CD14-positive monocyte (primary cell): ENCODE measurements at regions not wholly inside any gene's neighbourhood (a gene's known extent, or its start where the extent isn't known, plus 50 kb on each side); places are given as distances from the start of the nearest gene placed in this dataset.

Experiments used
- DNase-seq, 3 donors: peaks; one replicate each; pipeline ENCODE4 v3.0.0-alpha.2; 2011 to 2022
- H2AFZ ChIP-seq: 2 replicates; pipeline ENCODE4 v1.6.0; 2012; ENCODE audit warnings: mild to moderate bottlenecking, low read depth, low read length, inconsistent platforms; ENCODE audit not compliant: insufficient read depth, poor library complexity, severe bottlenecking
- H3K27ac ChIP-seq, 2 donors: 1 replicate in 1 of 2; 2 replicates in 1 of 2; pipeline ENCODE4 v1.5.1; 2012 to 2013; ENCODE audit warnings: low read length in 2 of 2, control low read depth in 1 of 2, inconsistent platforms in 1 of 2, low read depth in 1 of 2, mild to moderate bottlenecking in 1 of 2
- H3K27me3 ChIP-seq, 2 donors: one replicate each; pipeline versions ENCODE4 v1.6.0 to v1.6.1; 2011 to 2013; ENCODE audit warnings: low read length in 2 of 2; ENCODE audit not compliant: control insufficient read depth in 2 of 2, insufficient read depth in 2 of 2
- H3K36me3 ChIP-seq, 2 donors: replicated peaks in 1 of 2; 1 replicate in 1 of 2; 2 replicates in 1 of 2; pipeline versions ENCODE4 v1.5.1 to v1.6.1; 2012 to 2013; ENCODE audit warnings: low read length in 2 of 2, control low read depth in 1 of 2, inconsistent platforms in 1 of 2, mild to moderate bottlenecking in 1 of 2; ENCODE audit not compliant: insufficient read depth in 2 of 2, control insufficient read depth in 1 of 2
- H3K4me1 ChIP-seq, 2 donors: 1 replicate in 1 of 2; 2 replicates in 1 of 2; pipeline versions ENCODE4 v1.5.1 to v1.6.1; 2012 to 2013; ENCODE audit warnings: low read length in 2 of 2, control low read depth in 1 of 2, inconsistent platforms in 1 of 2, mild to moderate bottlenecking in 1 of 2, moderate library complexity in 1 of 2; ENCODE audit not compliant: insufficient read depth in 2 of 2, control insufficient read depth in 1 of 2
- H3K4me2 ChIP-seq: replicated peaks from 2 replicates; pipeline ENCODE3; 2012; ENCODE audit warnings: low read length, moderate library complexity, mild to moderate bottlenecking; ENCODE audit not compliant: poor library complexity, severe bottlenecking; ENCODE audit errors: extremely low read depth
- H3K4me3 ChIP-seq, 3 experiments: fragments of 200-600 bp in 1 of 3; sonication (generic) in 1 of 3; replicated peaks in 1 of 3; 1 replicate in 2 of 3; 2 replicates in 1 of 3; pipeline ENCODE4 v1.5.1; 2011 to 2013; ENCODE audit warnings: low read length in 3 of 3, mild to moderate bottlenecking in 3 of 3, control low read depth in 2 of 3, low read depth in 2 of 3, inconsistent platforms in 1 of 3, moderate library complexity in 1 of 3
- H3K79me2 ChIP-seq: 2 replicates; pipeline ENCODE4 v1.6.0; 2012; ENCODE audit warnings: mild to moderate bottlenecking, control low read depth, inconsistent platforms, low read length, moderate library complexity; ENCODE audit not compliant: insufficient read depth
- H3K9ac ChIP-seq: 2 replicates; pipeline ENCODE4 v1.6.0; 2017; ENCODE audit warnings: low read length, mild to moderate bottlenecking; ENCODE audit not compliant: insufficient read depth, poor library complexity, severe bottlenecking
- H3K9me3 ChIP-seq, 2 donors: replicated peaks in 1 of 2; 1 replicate in 1 of 2; 2 replicates in 1 of 2; pipeline versions ENCODE4 v1.5.1 to v1.6.1; 2012 to 2013; ENCODE audit warnings: low read length in 2 of 2, control low read depth in 1 of 2; ENCODE audit not compliant: control insufficient read depth in 1 of 2, insufficient read depth in 1 of 2
- H4K20me1 ChIP-seq: 2 replicates; pipeline ENCODE4 v1.6.0; 2012; ENCODE audit warnings: mild to moderate bottlenecking, low read length, control low read depth, moderate library complexity; ENCODE audit not compliant: insufficient read depth
- H3K27ac Mint-ChIP-seq, 7 donors: one replicate each; pipeline ENCODE4 v1.8.0; 2020; ENCODE audit warnings: mild to moderate bottlenecking in 7 of 7, mixed read lengths in 7 of 7, moderate library complexity in 6 of 7, inconsistent platforms in 2 of 7
- H3K27me3 Mint-ChIP-seq, 3 donors: one replicate each; pipeline ENCODE4 v1.8.0; 2021 to 2022; ENCODE audit warnings: low read depth in 3 of 3, mild to moderate bottlenecking in 3 of 3, mixed read lengths in 3 of 3, moderate library complexity in 3 of 3, inconsistent platforms in 1 of 3
- H3K36me3 Mint-ChIP-seq, 2 donors: one replicate each; pipeline ENCODE4 v1.8.0; 2020; ENCODE audit warnings: mixed read lengths in 2 of 2, inconsistent platforms in 1 of 2, mild to moderate bottlenecking in 1 of 2
- H3K4me1 Mint-ChIP-seq: one replicate; pipeline ENCODE4 v1.8.0; 2020; ENCODE audit warnings: mild to moderate bottlenecking, mixed read lengths
- H3K4me3 Mint-ChIP-seq, 2 donors: one replicate each; pipeline ENCODE4 v1.8.0; 2020; ENCODE audit warnings: mild to moderate bottlenecking in 2 of 2, mixed read lengths in 2 of 2, moderate library complexity in 1 of 2
- H3K9me3 Mint-ChIP-seq, 7 donors: one replicate each; pipeline ENCODE4 v1.8.0; 2020 to 2022; ENCODE audit warnings: mixed read lengths in 7 of 7, mild to moderate bottlenecking in 6 of 7, moderate library complexity in 6 of 7, inconsistent platforms in 2 of 7
- CTCF ChIP-seq: fragments of 200-600 bp; IDR thresholded peaks from one replicate; pipeline ENCODE4 v1.8.0; 2022; ENCODE audit warnings: antibody characterized with exemption, mild to moderate bottlenecking
- WGBS: methylation state at CpG from one replicate; pipeline ENCODE4 v1.1.5; 2013; ENCODE audit warnings: missing lambda C conversion rate; ENCODE audit not compliant: insufficient coverage; 5-methylcytosine and 5-hydroxymethylcytosine counted together
- intact Hi-C, 2 donors: fragments of 100-400 bp; cut with micrococcal nuclease; formaldehyde crosslinking; loops; one replicate each; pipeline versions ENCODE4 v1.15.0 to v1.15.1; 2023

- no peaks in the 10 kb centered on the region for H3K36me3 Mint-ChIP-seq
- H3K27ac Mint-ChIP-seq = no peak overlapping the region
- H3K36me3 ChIP-seq = no peaks in the 10 kb centered on the region
- no peak for TF ChIP-seq CTCF
- H3K27ac ChIP-seq = no peak overlapping the region
- no peaks in the 10 kb centered on the region for H3K27me3 ChIP-seq
- intact Hi-C loops = no loop called here
- H3K4me2 ChIP-seq = no peak overlapping the region
- H3K9ac ChIP-seq = no peak overlapping the region
- H3K79me2 ChIP-seq = no peaks in the 10 kb centered on the region
- no peaks in the 10 kb centered on the region for H3K27me3 Mint-ChIP-seq
- H3K9me3 ChIP-seq = peaks cover 0 to 10% of the 10 kb centered on the region in 2 donors
- peaks cover 0 to 8% (median 1%) of the 10 kb centered on the region in 7 donors for H3K9me3 Mint-ChIP-seq
- no peak overlapping the region for H2AFZ ChIP-seq
- H3K4me1 Mint-ChIP-seq = no peaks in the 10 kb centered on the region
- H3K4me3 Mint-ChIP-seq = no peak overlapping the region
- no peaks in the 10 kb centered on the region for H4K20me1 ChIP-seq
- no peak overlapping the region for H3K4me3 ChIP-seq
- H3K4me1 ChIP-seq = no peaks in the 10 kb centered on the region
- WGBS = 67% methylated on average over 1 of the region's 4 CpGs
- no peak for DNase-seq
Measured at GRCh38 chr9:12314589-12314988, 378.6 kb upstream of the TYRP1 start.

GRCh38 chr9:12318732-12319685 is 374.2 kb upstream of the TYRP1 start:
- peaks cover 0 to 10% of the 10 kb centered on the region in 2 donors for H3K9me3 ChIP-seq
- no peak overlapping the region for H3K4me3 Mint-ChIP-seq
- TF ChIP-seq CTCF = no peak
- no peaks in the 10 kb centered on the region for H3K4me1 ChIP-seq
- DNase-seq = no peak
- peaks cover 0 to 8% (median 0%) of the 10 kb centered on the region in 7 donors for H3K9me3 Mint-ChIP-seq
- H4K20me1 ChIP-seq = no peaks in the 10 kb centered on the region
- no peak overlapping the region for H3K4me2 ChIP-seq
- no peaks in the 10 kb centered on the region for H3K4me1 Mint-ChIP-seq
- H3K27ac Mint-ChIP-seq = no peak overlapping the region
- H3K27me3 ChIP-seq = no peaks in the 10 kb centered on the region
- intact Hi-C loops = no loop called here
- 83% methylated on average over 2 of the region's 4 CpGs for WGBS
- H3K79me2 ChIP-seq = no peaks in the 10 kb centered on the region
- no peak overlapping the region for H2AFZ ChIP-seq
- no peaks in the 10 kb centered on the region for H3K36me3 ChIP-seq
- no peak overlapping the region for H3K9ac ChIP-seq
- no peaks in the 10 kb centered on the region for H3K27me3 Mint-ChIP-seq
- no peaks in the 10 kb centered on the region for H3K36me3 Mint-ChIP-seq
- H3K4me3 ChIP-seq = no peak overlapping the region
- no peak overlapping the region for H3K27ac ChIP-seq
